GM19468 (cell line): ENCODE measurements at regions not wholly inside any gene's neighbourhood (a gene's known extent, or its start where the extent isn't known, plus 50 kb on each side); places are given as distances from the start of the nearest gene placed in this dataset.
A peak's percentile ranks its signal among the peaks of the same experiment; 100 is the strongest.
"Not testable (repeated sequence)": the region's sequence is repeated elsewhere in the genome, so short reads cannot be mapped to it uniquely, and the experiment has no call there.

Source experiments
- ATAC-seq: cut with Tn5 transposase; IDR thresholded peaks from one replicate; pipeline ENCODE4 v1.9.1; 2021; ENCODE audit warnings: mild to moderate bottlenecking, moderate library complexity, moderate number of reproducible peaks; ENCODE audit not compliant: unreplicated experiment; ENCODE audit errors: extremely low read depth

DNA sequence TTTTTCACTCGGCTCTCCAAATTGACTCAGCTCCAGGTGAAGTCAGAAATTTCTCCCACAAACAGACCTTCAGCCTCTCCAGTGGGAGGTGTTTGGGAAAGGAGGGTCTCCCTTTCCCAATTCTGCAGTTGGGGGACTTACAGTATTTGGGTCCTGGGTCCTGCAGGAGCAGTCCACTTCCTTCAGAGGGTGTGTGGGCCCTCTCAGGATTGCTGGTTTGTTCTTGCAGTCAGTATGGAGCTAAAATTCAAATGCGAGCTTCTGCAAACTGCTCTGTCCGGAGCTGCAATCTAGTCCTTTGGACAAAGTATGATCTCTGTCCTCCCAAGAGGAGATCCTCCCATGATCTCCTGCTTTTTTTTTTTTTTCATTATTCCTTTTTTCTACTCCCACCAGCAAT, 87.9 kb upstream of the MSTN start:
- ATAC-seq: no peak

DNA sequence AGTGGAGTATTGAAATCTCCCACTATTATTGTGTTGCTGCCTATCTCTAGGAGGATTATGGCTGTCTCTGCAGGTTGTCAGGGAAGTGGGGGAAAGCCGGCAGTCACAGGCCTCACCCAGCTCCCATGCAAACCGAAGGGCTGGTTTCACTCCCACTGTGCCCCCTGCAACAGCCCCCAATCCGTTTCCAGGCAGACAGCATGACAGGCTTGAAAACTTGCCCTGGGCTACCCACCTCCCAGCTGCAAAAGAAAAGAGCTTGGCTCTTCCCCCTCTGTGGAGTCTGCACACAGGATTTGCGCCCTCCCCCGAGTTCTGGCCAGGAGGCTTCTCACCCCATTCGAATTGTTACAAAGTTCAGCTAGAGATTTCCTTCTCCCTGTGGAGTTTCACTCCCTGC, 87.4 kb upstream of the MSTN start:
- ATAC-seq: no peak

DNA sequence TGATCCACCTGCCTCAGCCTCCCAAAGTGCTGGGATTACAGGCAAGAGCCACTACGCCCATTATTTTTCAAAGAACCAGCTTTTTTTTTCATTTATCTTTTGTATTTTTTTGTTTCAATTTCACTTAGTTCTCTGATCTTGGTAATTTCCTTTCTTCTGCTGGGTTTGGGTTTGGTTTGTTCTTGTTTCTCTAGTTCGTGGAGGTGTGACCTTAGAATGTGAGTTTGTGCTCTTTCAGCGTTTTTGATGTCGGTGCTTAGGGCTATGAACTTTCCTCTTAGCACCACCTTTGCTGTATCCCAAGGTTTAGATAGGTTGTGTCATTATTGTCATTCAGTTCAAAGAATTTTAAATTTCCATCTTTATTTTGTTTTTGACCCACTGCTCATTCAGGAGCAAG, 86.7 kb upstream of the MSTN start:
- ATAC-seq: no peak

- ATAC-seq: not testable (repeated sequence)
Measured at GRCh38 chr2:190146109-190146508, 83.6 kb upstream of the MSTN start.

DNA sequence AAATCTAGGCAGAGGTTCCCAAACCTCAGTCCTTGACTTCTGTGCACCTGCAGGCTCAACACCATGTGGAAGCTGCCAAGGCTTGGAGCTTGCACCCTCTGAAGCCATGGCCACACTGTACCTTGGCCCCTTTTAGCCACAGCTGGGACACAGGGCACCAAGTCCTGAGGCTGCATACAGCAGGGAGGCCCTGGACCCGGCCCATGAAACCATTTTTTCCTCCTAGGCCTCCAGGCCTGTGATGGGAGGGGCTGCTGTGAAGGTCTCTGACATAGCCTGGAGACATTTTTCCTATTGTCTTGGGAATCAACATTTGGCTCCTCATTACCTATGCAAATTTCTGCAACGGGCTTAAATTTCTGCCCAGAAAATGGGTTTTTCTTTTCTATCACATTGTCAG, 77.9 kb upstream of the MSTN start:
- not testable (repeated sequence) for ATAC-seq

- no peak for ATAC-seq
Measured at GRCh38 chr2:190139371-190139770, 76.8 kb upstream of the MSTN start.

DNA sequence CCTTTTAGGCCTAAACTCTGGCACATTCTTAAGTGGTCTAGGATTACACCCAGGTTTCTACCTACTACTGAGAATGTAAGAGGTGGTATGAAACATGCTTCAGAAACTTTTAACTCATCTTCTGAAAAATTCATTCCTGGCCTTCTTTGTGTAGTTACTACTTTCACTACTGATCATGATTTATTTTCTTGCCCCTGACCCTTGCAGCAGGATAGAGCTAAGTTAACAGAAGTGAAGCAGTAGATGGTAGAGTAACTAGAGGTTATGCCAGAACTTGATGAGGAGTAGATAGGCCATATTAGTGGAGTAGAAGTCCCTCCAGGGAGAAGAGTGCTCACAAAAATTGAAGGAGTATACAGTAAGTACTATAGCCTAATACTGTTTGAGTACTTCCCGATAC, 75.5 kb upstream of the MSTN start:
- peak; percentile 17 for ATAC-seq

DNA sequence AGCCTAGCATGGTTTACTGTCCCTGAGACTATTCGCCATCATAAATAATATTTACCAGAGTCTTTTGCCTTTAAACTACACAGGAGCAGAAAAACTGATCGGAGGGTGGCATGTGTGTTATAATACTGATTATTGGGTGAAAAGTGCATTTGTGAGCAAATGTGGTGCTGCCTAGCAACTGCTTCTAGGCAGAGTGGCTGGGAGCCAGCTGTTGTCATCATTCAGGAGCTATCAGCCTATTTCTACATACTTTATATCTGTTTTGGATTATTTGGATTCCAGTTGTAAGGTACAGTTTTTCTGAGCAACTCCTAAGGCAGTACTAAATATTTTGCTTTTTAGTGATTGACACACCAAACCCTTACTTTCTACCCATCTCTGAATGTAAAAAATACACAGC, 75.0 kb upstream of the MSTN start:
- ATAC-seq: no peak

- no peak for ATAC-seq
Measured at GRCh38 chr2:190136825-190137224, 74.3 kb upstream of the MSTN start.

DNA sequence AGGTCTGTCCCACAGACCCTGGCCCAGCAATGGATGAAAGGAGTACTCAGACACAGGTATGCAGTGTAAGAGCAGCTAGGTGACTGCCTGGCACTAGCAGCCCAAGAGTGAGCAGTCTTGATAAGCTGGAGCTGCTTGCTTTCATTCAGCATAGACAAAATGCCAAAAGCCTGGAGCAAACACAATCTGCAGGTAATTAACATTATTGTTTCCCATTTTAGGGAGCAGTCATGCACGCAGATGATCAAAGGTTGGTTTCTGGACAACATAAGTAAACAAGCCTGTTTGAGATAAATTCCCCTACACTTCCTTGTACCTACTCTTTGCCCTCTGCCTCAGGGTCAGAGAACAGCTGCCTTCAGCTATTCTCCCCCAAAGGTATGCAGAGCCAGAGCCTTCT, 73.7 kb upstream of the MSTN start:
- ATAC-seq: no peak

GRCh38 chr2:190129421-190130199, 67.1 kb upstream of the MSTN start:
- ATAC-seq: peak; percentile 39

GRCh38 chr2:190127651-190128050, 65.1 kb upstream of the MSTN start:
- ATAC-seq: no peak

DNA sequence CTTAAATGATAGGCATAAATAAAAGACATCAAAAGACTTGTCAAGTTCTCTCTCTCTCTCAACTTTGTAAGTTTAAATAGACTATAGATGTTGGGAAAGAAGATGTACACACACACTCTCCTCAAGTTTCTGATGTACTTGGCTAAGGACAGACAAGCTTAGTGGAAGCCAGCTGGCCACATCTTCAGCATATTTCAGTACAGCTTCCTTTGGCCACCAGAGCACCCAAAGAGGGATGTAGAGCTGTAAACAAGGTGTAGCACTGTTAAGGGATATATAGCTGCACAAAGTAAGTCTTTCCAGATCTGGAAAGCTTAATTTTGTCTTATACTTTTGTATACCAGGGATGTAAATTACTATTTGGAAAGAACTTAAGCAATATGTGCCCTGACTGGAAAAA, 64.3 kb upstream of the MSTN start:
- ATAC-seq: no peak

DNA sequence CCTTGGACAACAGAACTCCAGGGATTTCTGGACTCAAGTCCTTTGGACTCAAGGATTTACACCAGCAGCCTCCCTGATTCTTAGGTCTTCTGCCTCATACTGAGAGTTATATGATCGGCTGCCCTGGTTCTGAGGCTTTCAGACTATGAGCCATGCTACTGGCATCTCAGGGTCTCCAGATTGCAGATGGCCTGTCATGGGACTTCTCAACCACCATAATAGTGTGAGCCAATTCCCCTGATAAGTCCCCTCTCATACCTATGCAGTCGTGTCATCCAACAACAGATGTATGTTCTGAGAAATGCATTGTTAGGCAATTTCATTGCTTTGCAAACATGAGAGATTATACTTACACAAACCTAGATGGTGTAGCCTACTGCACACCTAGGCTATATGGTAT, 61.4 kb upstream of the MSTN start:
- ATAC-seq: no peak

GRCh38 chr2:190121971-190122370, 59.4 kb upstream of the MSTN start:
- ATAC-seq: peak; percentile 34

DNA sequence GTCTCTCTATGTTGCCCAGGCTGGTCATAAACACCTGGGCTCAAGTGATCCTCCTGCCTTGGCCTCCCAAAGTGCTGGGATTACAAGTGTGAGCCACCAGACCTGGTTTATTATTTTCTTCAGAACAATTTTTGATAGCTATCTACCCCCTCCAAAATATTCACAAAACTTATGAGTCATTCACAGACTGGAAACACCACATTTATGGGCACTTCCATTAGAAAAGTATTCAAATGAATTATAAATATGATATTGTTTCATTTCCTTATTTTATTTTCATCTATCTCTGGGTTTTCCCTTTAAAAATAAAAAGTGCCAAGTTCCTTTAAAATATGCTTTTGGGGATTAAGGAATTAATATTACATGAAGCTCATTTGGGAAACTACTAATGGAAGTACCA, 58.8 kb upstream of the MSTN start:
- ATAC-seq: no peak

GRCh38 chr2:190119923-190120590, 57.5 kb upstream of the MSTN start:
- ATAC-seq: no peak

GRCh38 chr2:190119257-190119656, 56.7 kb upstream of the MSTN start:
- no peak for ATAC-seq

DNA sequence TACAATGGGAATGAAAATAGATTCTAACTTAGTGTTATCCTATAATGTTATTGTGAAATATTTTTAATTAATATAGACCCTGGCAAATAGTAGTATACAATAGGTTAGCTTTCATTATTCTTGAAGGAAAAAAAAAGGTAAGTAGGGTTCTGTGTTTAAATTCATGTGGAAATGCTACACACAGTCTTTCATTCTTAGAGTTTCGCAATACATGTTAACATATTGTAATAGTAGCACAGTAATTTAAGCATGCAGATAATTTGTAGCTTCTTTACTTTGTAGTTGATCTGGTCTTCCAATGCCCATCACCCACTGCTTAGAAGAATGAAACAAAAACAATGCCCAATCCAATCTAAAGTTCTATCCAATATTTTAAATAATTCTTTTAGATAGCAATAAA, 54.8 kb upstream of the MSTN start:
- no peak for ATAC-seq

- no peak for ATAC-seq
Measured at GRCh38 chr2:190113000-190113399, 50.5 kb upstream of the MSTN start.
